ENCODE measurements at regions not wholly inside any gene's neighbourhood (a gene's known extent, or its start where the extent isn't known, plus 50 kb on each side); places are given as distances from the start of the nearest gene placed in this dataset.

GRCh38 chr5:105101577-105101976 is 1539.0 kb upstream of the NUDT12 start:
- TF ChIP-seq POLR2A (IDR thresholded peaks at IDR 0.05) (no peak), CTCF (IDR thresholded peaks at IDR 0.05) (no peak), POLR2AphosphoS5 (IDR thresholded peaks at IDR 0.05) (no peak)

Measured in sigmoid colon (tissue), 4 donors.